Ascending aorta (tissue), 2 donors: ENCODE measurements at regions not wholly inside any gene's neighbourhood (a gene's known extent, or its start where the extent isn't known, plus 50 kb on each side); places are given as distances from the start of the nearest gene placed in this dataset.
A peak's percentile ranks its signal among the peaks of the same experiment; 100 is the strongest.

Source experiments
- DNase-seq, 2 donors: peaks; one replicate each; pipeline ENCODE4 v3.0.0-alpha.2; 2019; ENCODE audit warnings: low spot score in 2 of 2
- H3K27ac ChIP-seq, 2 donors: fragments of 200-600 bp; sonication (generic); one replicate each; pipeline ENCODE4 v1.5.1; 2016 to 2017; ENCODE audit warnings: mild to moderate bottlenecking in 1 of 2
- H3K27me3 ChIP-seq: fragments of 200-600 bp; sonication (generic); one replicate; pipeline ENCODE4 v1.5.1; 2017
- H3K36me3 ChIP-seq, 2 donors: fragments of 200-600 bp; sonication (generic); one replicate each; pipeline ENCODE4 v1.5.1; 2016
- H3K4me1 ChIP-seq, 2 donors: fragments of 200-600 bp; sonication (generic); one replicate each; pipeline ENCODE4 v1.5.1; 2016 to 2017; ENCODE audit warnings: mild to moderate bottlenecking in 1 of 2
- H3K4me3 ChIP-seq, 2 donors: fragments of 200-600 bp; sonication (generic); one replicate each; pipeline ENCODE4 v1.5.1; 2016 to 2017; ENCODE audit warnings: mild to moderate bottlenecking in 1 of 2
- H3K9me3 ChIP-seq, 2 donors: fragments of 200-600 bp; sonication (generic); one replicate each; pipeline ENCODE4 v1.5.1; 2016
- CTCF ChIP-seq, 3 experiments: fragments of 200-600 bp in 2 of 3; fragments of 450-650 bp in 1 of 3; sonication (generic) in 2 of 3; IDR thresholded peaks; one replicate each; pipeline ENCODE4 v1.5.1; 2016 to 2019; ENCODE audit warnings: antibody characterized with exemption in 3 of 3, mild to moderate bottlenecking in 1 of 3, moderate library complexity in 1 of 3
- intact Hi-C: fragments of 100-400 bp; cut with DNase I; formaldehyde crosslinking; loops from one replicate; pipeline ENCODE4 v1.15.1; 2023

DNA sequence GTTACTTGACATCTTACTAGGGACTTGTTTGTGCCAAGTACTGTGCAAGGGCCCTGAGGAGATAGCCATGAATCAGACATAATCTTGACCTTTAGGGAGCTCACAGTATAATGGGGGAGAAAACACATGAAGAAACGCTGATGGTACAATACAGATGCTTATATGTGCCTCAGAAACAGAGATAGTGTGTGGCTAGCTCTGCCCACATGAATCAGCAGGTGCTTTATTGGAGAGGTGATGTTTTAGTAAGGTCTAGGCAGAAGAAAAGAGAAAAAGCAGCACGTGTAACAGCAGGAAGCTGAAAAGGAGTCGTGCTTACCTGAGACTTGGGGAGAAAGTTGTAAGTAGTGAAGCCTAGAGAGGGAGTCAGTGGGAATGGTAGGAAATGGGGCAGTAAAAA, 60.6 kb upstream of the LMO4 start:
- H3K27me3 ChIP-seq: no peaks in the 10 kb centered on the region
- no peaks in the 10 kb centered on the region for H3K36me3 ChIP-seq
- H3K9me3 ChIP-seq: no peaks in the 10 kb centered on the region
- H3K27ac ChIP-seq: no peak overlapping the region
- DNase-seq: no peak
- no peak for TF ChIP-seq CTCF (IDR thresholded peaks at IDR 0.05)
- no peak overlapping the region for H3K4me3 ChIP-seq
- intact Hi-C loops: no loop called here
- H3K4me1 ChIP-seq: no peaks in the 10 kb centered on the region

DNA sequence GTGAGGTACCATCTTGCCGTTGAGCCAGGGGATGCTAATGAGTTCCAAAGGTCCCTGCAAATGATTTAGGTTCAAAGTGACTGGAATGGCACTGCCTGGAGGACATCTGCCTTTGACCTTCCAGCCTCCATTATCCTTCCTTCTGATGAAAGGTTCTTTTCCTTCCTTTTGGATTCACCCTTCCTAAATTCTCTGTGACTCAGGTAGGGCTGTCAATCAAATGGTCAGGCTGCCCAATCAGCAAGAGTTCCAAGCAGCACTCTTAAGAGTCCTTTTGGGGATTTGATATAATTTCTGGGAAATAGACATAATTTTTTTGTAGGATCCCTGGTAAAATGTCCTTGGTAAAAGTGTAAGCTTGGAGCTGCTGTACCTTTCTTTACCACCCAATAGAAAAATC, 58.8 kb upstream of the LMO4 start:
- H3K4me3 ChIP-seq: no peak overlapping the region
- intact Hi-C loops: no loop called here
- no peak for TF ChIP-seq CTCF (IDR thresholded peaks at IDR 0.05)
- H3K36me3 ChIP-seq: no peaks in the 10 kb centered on the region
- DNase-seq: no peak
- no peak overlapping the region for H3K27ac ChIP-seq
- H3K4me1 ChIP-seq: no peaks in the 10 kb centered on the region
- H3K9me3 ChIP-seq: no peaks in the 10 kb centered on the region
- H3K27me3 ChIP-seq: no peaks in the 10 kb centered on the region

DNA sequence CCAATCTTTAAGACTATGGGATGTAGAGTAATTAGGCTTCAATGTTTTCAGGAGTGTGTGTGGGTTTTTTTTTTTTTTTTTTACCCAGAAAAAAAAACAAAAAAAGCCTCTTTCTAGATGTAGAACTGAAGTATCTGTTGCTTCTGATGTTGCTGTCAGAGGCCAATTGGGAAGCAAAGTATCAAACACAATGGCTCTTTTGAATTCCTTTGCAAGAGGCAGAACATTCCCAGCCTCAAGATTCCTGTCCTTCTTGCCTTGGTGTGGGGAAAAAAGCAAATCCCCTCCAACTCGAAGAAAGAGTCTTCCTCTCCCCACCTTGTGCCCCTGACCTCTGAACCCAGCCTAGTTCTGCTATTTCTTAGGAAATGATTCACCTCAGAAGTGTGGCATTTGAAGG, 55.4 kb upstream of the LMO4 start:
- DNase-seq: no peak
- H3K36me3 ChIP-seq: no peaks in the 10 kb centered on the region
- no peaks in the 10 kb centered on the region for H3K4me1 ChIP-seq
- H3K27ac ChIP-seq: no peak overlapping the region
- H3K9me3 ChIP-seq: no peaks in the 10 kb centered on the region
- no peak overlapping the region for H3K4me3 ChIP-seq
- intact Hi-C loops: no loop called here
- no peaks in the 10 kb centered on the region for H3K27me3 ChIP-seq
- TF ChIP-seq CTCF (IDR thresholded peaks at IDR 0.05): no peak

GRCh38 chr1:87274851-87275250, 53.8 kb upstream of the LMO4 start:
- H3K27me3 ChIP-seq: no peaks in the 10 kb centered on the region

GRCh38 chr1:87278825-87279535, 49.7 kb upstream of the LMO4 start:
- peak overlapping the region; percentile 62 to 64 for H3K27ac ChIP-seq
- peak in 1 of 2 donors; percentile 66 for DNase-seq
- intact Hi-C loops: no loop called here

More at GRCh38 chr1:87274851-87275250, 53.8 kb upstream of the LMO4 start:
- TF ChIP-seq CTCF (IDR thresholded peaks at IDR 0.05): no peak
- Histone ChIP-seq H3K36me3 (no peaks in the 10 kb centered on the region), H3K9me3 (no peaks in the 10 kb centered on the region), H3K4me1 (peaks cover 0 to 10% of the 10 kb centered on the region in 2 donors), H3K4me3 (no peak overlapping the region), H3K27ac (no peak overlapping the region)
- intact Hi-C loops: no loop called here
- DNase-seq: no peak

More at GRCh38 chr1:87278825-87279535, 49.7 kb upstream of the LMO4 start:
- no peaks in the 10 kb centered on the region for H3K9me3 ChIP-seq
- peaks cover 0 to 10% of the 10 kb centered on the region in 2 donors for H3K4me1 ChIP-seq
- no peak overlapping the region for H3K4me3 ChIP-seq
- H3K27me3 ChIP-seq: no peaks in the 10 kb centered on the region
- no peak for TF ChIP-seq CTCF (IDR thresholded peaks at IDR 0.05)
- H3K36me3 ChIP-seq: no peaks in the 10 kb centered on the region
